B cell (primary cell): ENCODE measurements at regions not wholly inside any gene's neighbourhood (a gene's known extent, or its start where the extent isn't known, plus 50 kb on each side); places are given as distances from the start of the nearest gene placed in this dataset.

Experiments
- CTCF ChIP-seq: fragments of 200-600 bp; IDR thresholded peaks from one replicate; pipeline ENCODE4 v1.8.0; 2022; ENCODE audit warnings: antibody characterized with exemption, mild to moderate bottlenecking
- EZH2 ChIP-seq: IDR thresholded peaks from 2 replicates; pipeline ENCODE4 v1.6.1; 2012; ENCODE audit warnings: borderline replicate concordance, low read depth, mild to moderate bottlenecking, moderate library complexity, low read length; ENCODE audit not compliant: insufficient read depth, poor library complexity, severe bottlenecking

- TF ChIP-seq EZH2 (no peak), CTCF (no peak)
These were observed 1193.5 kb downstream of the PCDH9 start for GRCh38 chr13:66036636-66037035.
